GM13976 (cell line): ENCODE measurements at regions not wholly inside any gene's neighbourhood (a gene's known extent, or its start where the extent isn't known, plus 50 kb on each side); places are given as distances from the start of the nearest gene placed in this dataset.
"Not testable (repeated sequence)": the region's sequence is repeated elsewhere in the genome, so short reads cannot be mapped to it uniquely, and the experiment has no call there.

ENCODE experiments used
- DNase-seq: peaks from one replicate; pipeline ENCODE4 v3.0.0; 2012; ENCODE audit warnings: low spot score
- in situ Hi-C: fragments of 300-500 bp; cut with MboI; formaldehyde crosslinking; loops from one replicate; pipeline ENCODE4 v1.12.0; 2022; ENCODE audit warnings: low sequenced_read_pairs, mixed read lengths, inconsistent platforms; ENCODE audit not compliant: unreplicated experiment
- TF ChIP-seq, protein P1 (sequence below): IDR thresholded peaks from 2 replicates; pipeline ENCODE4 v1.5.1; 2012; ENCODE audit warnings: borderline replicate concordance, mild to moderate bottlenecking; ENCODE audit not compliant: insufficient read depth; ENCODE audit errors: extremely low read depth, missing control alignments, control extremely low read depth

DNA sequence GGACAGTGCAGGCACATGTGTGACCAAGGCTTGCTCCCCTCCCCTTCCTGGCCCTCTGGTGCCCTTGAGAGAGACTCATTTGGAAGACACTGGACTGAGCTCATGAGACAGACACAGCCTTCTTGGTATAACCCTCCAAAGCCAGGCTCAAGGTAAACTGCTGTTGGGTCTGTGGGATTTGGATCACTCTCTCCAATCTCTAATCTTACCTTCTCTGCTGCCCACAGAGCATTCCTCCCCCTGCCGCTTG is 105.0 kb upstream of the MAMLD1 start:
- in situ Hi-C loops = no loop called here
- no peak for DNase-seq
- TF ChIP-seq, protein P1, sequence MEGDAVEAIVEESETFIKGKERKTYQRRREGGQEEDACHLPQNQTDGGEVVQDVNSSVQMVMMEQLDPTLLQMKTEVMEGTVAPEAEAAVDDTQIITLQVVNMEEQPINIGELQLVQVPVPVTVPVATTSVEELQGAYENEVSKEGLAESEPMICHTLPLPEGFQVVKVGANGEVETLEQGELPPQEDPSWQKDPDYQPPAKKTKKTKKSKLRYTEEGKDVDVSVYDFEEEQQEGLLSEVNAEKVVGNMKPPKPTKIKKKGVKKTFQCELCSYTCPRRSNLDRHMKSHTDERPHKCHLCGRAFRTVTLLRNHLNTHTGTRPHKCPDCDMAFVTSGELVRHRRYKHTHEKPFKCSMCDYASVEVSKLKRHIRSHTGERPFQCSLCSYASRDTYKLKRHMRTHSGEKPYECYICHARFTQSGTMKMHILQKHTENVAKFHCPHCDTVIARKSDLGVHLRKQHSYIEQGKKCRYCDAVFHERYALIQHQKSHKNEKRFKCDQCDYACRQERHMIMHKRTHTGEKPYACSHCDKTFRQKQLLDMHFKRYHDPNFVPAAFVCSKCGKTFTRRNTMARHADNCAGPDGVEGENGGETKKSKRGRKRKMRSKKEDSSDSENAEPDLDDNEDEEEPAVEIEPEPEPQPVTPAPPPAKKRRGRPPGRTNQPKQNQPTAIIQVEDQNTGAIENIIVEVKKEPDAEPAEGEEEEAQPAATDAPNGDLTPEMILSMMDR = no peak

DNA sequence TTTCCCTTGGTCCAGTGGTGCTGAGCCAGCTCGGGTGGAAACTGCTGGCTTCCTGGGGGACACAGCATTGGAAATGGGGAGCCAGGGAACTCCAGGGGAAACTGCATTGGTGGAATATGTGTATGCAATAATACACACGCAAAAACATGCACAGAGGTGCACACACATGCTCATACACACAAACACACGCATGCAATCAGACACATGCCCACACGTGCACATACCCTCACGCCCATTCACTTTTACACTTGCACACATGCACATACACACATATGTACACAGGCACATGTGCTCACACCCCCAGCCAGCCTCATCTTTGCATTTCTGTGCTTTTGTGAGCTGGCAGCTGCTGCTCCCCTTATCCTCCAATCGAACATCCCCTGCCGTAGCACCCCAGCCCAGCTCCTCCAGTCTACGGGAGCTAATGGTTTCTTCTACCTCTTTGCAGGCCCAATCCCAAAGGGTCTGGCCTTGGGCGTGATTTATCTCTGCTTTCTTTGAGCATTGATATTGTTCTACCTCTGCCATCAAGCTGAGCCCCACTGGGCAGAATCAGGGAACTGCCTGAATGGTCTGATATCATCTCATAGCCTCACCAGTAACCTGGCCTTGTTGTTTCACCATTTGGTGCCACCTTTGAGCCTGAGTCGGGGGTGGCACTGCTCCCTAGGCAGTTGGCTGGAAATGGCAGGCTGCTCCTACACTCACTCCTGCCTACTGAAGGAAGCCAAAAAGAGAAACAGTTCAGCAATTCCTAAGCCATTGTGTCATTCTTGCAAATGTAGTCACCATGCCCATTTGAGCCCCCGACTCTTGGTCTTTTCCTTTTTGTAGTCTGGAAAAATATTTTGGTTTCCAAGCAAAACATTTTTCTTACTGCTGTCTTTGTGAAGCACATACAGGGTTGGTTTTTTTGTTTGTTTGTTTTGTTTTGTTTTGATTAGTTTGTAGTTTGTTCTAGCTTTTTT is 104.4 kb upstream of the MAMLD1 start:
- TF ChIP-seq, protein P1 = no peak
- in situ Hi-C loops = no loop called here
- no peak for DNase-seq

DNA sequence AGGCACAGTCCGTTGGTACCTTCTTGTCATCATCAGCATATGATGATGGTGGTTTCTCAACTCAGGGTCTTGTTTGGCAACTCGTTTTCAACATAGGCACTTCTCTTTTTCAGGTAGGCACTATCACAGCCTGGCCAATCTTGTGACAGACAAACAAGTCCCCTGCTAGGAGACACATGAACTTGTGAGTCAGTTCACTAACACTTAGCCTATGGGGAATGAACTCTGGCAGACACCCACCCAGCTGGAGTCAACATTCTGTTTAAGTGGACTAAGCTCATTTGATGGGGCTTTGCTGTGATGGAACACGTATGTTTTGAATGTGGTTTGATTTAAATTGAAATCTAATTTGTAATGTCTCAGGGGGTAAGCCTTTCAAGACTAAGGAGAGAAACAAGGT is 100.7 kb upstream of the MAMLD1 start:
- DNase-seq = no peak
- in situ Hi-C loops = no loop called here
- TF ChIP-seq, protein P1 = no peak

DNA sequence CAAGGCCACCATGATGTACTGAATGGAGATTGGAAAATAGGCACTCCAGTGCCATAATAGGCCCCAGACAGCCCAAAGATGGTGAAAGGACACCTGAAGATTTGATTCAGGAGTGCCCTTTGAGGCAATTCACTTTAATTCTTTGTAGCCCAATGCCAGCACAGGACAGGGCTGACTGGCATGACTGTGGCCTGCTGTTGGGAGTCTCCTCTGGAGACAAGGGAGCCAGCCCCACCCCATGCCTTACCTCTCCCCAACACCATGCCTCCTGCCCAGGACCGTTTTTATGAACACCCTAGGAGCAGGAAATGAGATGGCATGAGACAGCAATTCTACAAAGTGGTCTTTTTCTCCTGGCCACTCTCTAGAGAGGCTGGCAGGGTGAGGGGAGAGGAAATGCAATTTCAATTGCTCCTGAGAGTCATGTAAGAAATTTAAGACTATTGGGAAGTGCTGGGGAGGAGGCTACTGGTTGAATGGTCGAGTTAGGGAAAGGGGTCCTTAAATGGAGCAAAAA is 94.2 kb upstream of the MAMLD1 start:
- DNase-seq = no peak
- in situ Hi-C loops = no loop called here
- TF ChIP-seq, protein P1 = no peak

DNA sequence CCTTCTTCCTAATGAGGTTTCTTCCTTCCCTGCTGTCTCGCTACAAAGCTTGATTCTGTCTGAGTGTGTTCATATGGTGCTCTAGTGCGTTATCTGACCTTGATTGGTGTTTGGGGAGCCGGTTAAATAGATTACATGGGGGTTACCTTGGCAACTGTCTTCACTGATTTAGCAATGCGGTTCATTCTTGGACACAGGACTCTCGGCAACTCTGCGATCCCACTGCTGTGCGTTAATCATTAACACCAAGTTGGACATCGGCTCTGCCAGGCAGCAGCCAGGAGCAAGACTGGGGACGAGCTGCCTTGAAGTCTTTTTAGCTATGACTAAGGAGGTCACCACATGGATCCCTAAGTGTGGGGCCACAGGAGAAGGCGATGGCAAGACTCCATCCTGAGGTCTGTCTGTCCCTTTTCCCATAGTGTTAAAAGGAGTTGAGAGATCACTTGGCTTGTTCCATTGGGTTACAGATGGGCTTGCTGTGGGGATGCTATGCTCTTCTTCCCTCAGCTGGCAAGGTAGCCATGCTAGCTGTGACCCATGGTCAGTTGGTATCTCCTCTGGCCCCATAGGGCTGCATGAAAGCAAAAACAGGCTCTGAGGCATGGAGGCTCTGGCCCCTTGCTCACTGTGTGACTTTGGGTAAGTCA is 93.4 kb upstream of the MAMLD1 start:
- in situ Hi-C loops = no loop called here
- TF ChIP-seq, protein P1 = no peak
- no peak for DNase-seq

DNA sequence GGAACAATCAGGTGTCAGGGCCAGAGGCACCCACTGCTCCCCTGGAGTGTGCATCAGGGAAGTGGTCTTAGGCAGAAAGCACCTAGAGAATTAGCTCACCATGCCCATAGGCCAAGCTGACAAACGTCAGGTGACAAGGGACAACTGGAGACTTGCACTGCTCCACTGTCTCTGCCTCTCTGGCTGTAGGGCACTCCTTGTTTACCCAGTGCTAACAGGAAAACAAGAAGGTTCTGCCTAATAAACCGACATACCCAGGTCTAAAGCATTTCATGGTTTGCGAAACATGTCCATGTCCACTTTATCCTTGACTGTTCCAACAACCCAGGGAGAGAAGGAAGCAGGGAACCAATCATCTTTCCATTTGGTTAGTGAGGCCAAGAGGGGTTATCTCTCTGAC is 92.5 kb upstream of the MAMLD1 start:
- in situ Hi-C loops = no loop called here
- TF ChIP-seq, protein P1 = no peak
- no peak for DNase-seq

DNA sequence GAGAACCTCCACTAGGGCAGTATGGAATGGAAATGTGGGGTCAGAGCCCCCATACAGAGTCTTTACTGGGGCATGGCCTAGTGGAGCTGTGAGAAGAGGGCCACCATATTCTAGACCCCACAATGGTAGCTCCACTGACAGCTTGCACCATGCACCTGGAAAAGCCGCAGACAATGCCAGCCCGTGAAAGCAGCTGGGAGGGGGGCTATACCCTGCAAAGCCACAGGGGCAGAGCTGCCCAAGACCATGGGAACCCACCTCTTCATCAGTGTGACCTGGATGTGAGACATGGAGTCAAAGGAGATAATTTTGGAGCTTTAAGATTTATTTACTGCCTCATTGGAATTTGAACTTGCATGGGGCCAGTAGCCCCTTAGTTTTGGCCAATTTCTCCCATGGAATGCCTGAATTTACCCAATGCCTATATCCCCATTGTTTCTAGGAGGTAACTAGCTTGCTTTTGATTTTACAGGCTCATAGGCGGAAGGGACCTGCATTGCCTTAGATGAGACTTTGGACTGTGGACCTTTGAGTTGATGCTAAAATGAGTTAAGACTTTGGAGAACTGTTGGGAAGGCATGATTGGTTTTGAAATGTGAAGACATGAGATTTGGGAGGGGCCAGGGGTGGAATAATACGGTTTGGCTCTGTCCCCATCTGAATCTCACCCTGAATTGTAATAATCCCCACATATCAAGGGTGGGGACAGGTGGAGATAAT is 89.4 kb upstream of the MAMLD1 start:
- in situ Hi-C loops, DNase-seq: not testable (repeated sequence)
